ENCODE measurements at regions not wholly inside any gene's neighbourhood (a gene's known extent, or its start where the extent isn't known, plus 50 kb on each side); places are given as distances from the start of the nearest gene placed in this dataset.

- TF ChIP-seq CTCF (IDR thresholded peaks at IDR 0.05; ENCODE audit: insufficient read depth, low read length): no peak
- TF ChIP-seq REST (IDR thresholded peaks at IDR 0.05; ENCODE audit: insufficient replicate concordance, low read depth): no peak
- no peak for TF ChIP-seq POLR2AphosphoS5 (IDR thresholded peaks at IDR 0.05; ENCODE audit: low read depth)
These were observed 319.2 kb upstream of the LRATD1 start for GRCh38 chr2:14313341-14313740.
